ENCODE measurements at regions not wholly inside any gene's neighbourhood (a gene's known extent, or its start where the extent isn't known, plus 50 kb on each side); places are given as distances from the start of the nearest gene placed in this dataset.
"Not testable (repeated sequence)": the region's sequence is repeated elsewhere in the genome, so short reads cannot be mapped to it uniquely, and the experiment has no call there.

GRCh38 chr1:149321732-149322016 is 153.2 kb upstream of the NBPF19 start:
- intact Hi-C loops (cut with DNase I); DNase-seq (ENCODE audit: low spot score): not testable (repeated sequence)
- peak; percentile 46 for ATAC-seq

- intact Hi-C loops (cut with DNase I); ATAC-seq; DNase-seq (ENCODE audit: low spot score): not testable (repeated sequence)
These were observed 144.8 kb upstream of the NBPF19 start for GRCh38 chr1:149330081-149330335.

GRCh38 chr1:149336082-149336481 is 138.8 kb upstream of the NBPF19 start:
- intact Hi-C loops (cut with DNase I); ATAC-seq; DNase-seq (ENCODE audit: low spot score): not testable (repeated sequence)

GRCh38 chr1:149338221-149338691 is 136.6 kb upstream of the NBPF19 start:
- DNase-seq (ENCODE audit: low spot score); intact Hi-C loops (cut with DNase I): not testable (repeated sequence)
- peak; percentile 82 for ATAC-seq

GRCh38 chr1:149338698-149339097 is 136.1 kb upstream of the NBPF19 start:
- peak; percentile 13 for ATAC-seq
- intact Hi-C loops (cut with DNase I); DNase-seq (ENCODE audit: low spot score): not testable (repeated sequence)

GRCh38 chr1:149349448-149349847 is 125.4 kb upstream of the NBPF19 start:
- intact Hi-C loops (cut with DNase I); ATAC-seq; DNase-seq (ENCODE audit: low spot score): not testable (repeated sequence)

- DNase-seq (ENCODE audit: low spot score); ATAC-seq; intact Hi-C loops (cut with DNase I): not testable (repeated sequence)
These were observed 122.6 kb upstream of the NBPF19 start for GRCh38 chr1:149352205-149352604.

GRCh38 chr1:149354579-149354978 is 120.3 kb upstream of the NBPF19 start:
- DNase-seq (ENCODE audit: low spot score); ATAC-seq; intact Hi-C loops (cut with DNase I): not testable (repeated sequence)

- intact Hi-C loops (cut with DNase I); ATAC-seq; DNase-seq (ENCODE audit: low spot score): not testable (repeated sequence)
These were observed 119.1 kb upstream of the NBPF19 start for GRCh38 chr1:149355748-149356147.

GRCh38 chr1:149356152-149356551 is 118.7 kb upstream of the NBPF19 start:
- peak; percentile 93 for ATAC-seq
- DNase-seq (ENCODE audit: low spot score); intact Hi-C loops (cut with DNase I): not testable (repeated sequence)

GRCh38 chr1:149360351-149360750 is 114.5 kb upstream of the NBPF19 start:
- DNase-seq (ENCODE audit: low spot score); ATAC-seq; intact Hi-C loops (cut with DNase I): not testable (repeated sequence)

- ATAC-seq; DNase-seq (ENCODE audit: low spot score); intact Hi-C loops (cut with DNase I): not testable (repeated sequence)
These were observed 113.5 kb upstream of the NBPF19 start for GRCh38 chr1:149361310-149361709.

- intact Hi-C loops (cut with DNase I); DNase-seq (ENCODE audit: low spot score): not testable (repeated sequence)
These were observed 110.5 kb upstream of the NBPF19 start for GRCh38 chr1:149364188-149364981.

GRCh38 chr1:149366402-149366801 is 108.4 kb upstream of the NBPF19 start:
- ATAC-seq; DNase-seq (ENCODE audit: low spot score): not testable (repeated sequence)

More at GRCh38 chr1:149364188-149364981, 110.5 kb upstream of the NBPF19 start:
- not testable (repeated sequence) for ATAC-seq

GRCh38 chr1:149367472-149368044 is 107.3 kb upstream of the NBPF19 start:
- DNase-seq (ENCODE audit: low spot score); ATAC-seq; intact Hi-C loops (cut with DNase I): not testable (repeated sequence)

More at GRCh38 chr1:149366402-149366801, 108.4 kb upstream of the NBPF19 start:
- intact Hi-C loops (cut with DNase I), result not testable (repeated sequence)

GRCh38 chr1:149368337-149368736 is 106.5 kb upstream of the NBPF19 start:
- intact Hi-C loops (cut with DNase I); ATAC-seq; DNase-seq (ENCODE audit: low spot score): not testable (repeated sequence)

- DNase-seq (ENCODE audit: low spot score); intact Hi-C loops (cut with DNase I); ATAC-seq: not testable (repeated sequence)
These were observed 105.8 kb upstream of the NBPF19 start for GRCh38 chr1:149369081-149369480.

GRCh38 chr1:149371955-149372354 is 102.9 kb upstream of the NBPF19 start:
- ATAC-seq; intact Hi-C loops (cut with DNase I); DNase-seq (ENCODE audit: low spot score): not testable (repeated sequence)

GRCh38 chr1:149378462-149378861 is 96.4 kb upstream of the NBPF19 start:
- ATAC-seq; intact Hi-C loops (cut with DNase I); DNase-seq (ENCODE audit: low spot score): not testable (repeated sequence)
